RWPE1 (cell line): ENCODE measurements at regions not wholly inside any gene's neighbourhood (a gene's known extent, or its start where the extent isn't known, plus 50 kb on each side); places are given as distances from the start of the nearest gene placed in this dataset.
"Not testable (repeated sequence)": the region's sequence is repeated elsewhere in the genome, so short reads cannot be mapped to it uniquely, and the experiment has no call there.

ENCODE experiments used
- CTCF ChIA-PET: fragments of 350-600 bp; sonication (Branson Sonifier 250); formaldehyde crosslinking; extraction: SDS; loops from one replicate; lab custom pipeline; 2021; lab: Yijun Ruan, JAX
- POLR2A ChIA-PET: fragments of 400-600 bp; formaldehyde crosslinking; extraction: SDS; loops from one replicate; lab custom pipeline; 2020; ENCODE audit warnings: antibody characterized with exemption; ENCODE audit not compliant: low non-redundant PET; lab: Yijun Ruan, JAX
- DNase-seq: peaks from one replicate; pipeline ENCODE4 v3.0.0; 2012; ENCODE audit warnings: low spot score
- H3K27ac ChIP-seq: fragments of 450-650 bp; 2 replicates; pipeline ENCODE4 v1.5.1; 2017

GRCh38 chr1:243074224-243074623, 180.9 kb downstream of the CEP170 start:
- POLR2A ChIA-PET, CTCF ChIA-PET, DNase-seq, H3K27ac ChIP-seq: not testable (repeated sequence)

- DNase-seq, CTCF ChIA-PET, H3K27ac ChIP-seq, POLR2A ChIA-PET: not testable (repeated sequence)
Measured at GRCh38 chr1:243067056-243067455, 188.0 kb downstream of the CEP170 start.

GRCh38 chr1:243061965-243062364, 193.1 kb downstream of the CEP170 start:
- DNase-seq, H3K27ac ChIP-seq, POLR2A ChIA-PET, CTCF ChIA-PET: not testable (repeated sequence)

GRCh38 chr1:243055510-243055909, 199.6 kb downstream of the CEP170 start:
- CTCF ChIA-PET, DNase-seq, POLR2A ChIA-PET, H3K27ac ChIP-seq: not testable (repeated sequence)

GRCh38 chr1:243055091-243055490, 200.0 kb downstream of the CEP170 start:
- POLR2A ChIA-PET, DNase-seq: not testable (repeated sequence)

GRCh38 chr1:243054681-243055080, 200.4 kb downstream of the CEP170 start:
- DNase-seq, POLR2A ChIA-PET, CTCF ChIA-PET, H3K27ac ChIP-seq: not testable (repeated sequence)

More at GRCh38 chr1:243055091-243055490, 200.0 kb downstream of the CEP170 start:
- CTCF ChIA-PET, H3K27ac ChIP-seq: not testable (repeated sequence)

- POLR2A ChIA-PET, CTCF ChIA-PET, H3K27ac ChIP-seq, DNase-seq: not testable (repeated sequence)
Measured at GRCh38 chr1:243053048-243053447, 202.0 kb downstream of the CEP170 start.

- CTCF ChIA-PET, DNase-seq, H3K27ac ChIP-seq, POLR2A ChIA-PET: not testable (repeated sequence)
Measured at GRCh38 chr1:243050613-243051012, 204.5 kb downstream of the CEP170 start.

- DNase-seq, CTCF ChIA-PET, POLR2A ChIA-PET, H3K27ac ChIP-seq: not testable (repeated sequence)
Measured at GRCh38 chr1:243049716-243050115, 205.4 kb downstream of the CEP170 start.

GRCh38 chr1:243021365-243021764, 233.7 kb downstream of the CEP170 start:
- H3K27ac ChIP-seq, CTCF ChIA-PET, DNase-seq, POLR2A ChIA-PET: not testable (repeated sequence)

- POLR2A ChIA-PET, H3K27ac ChIP-seq, CTCF ChIA-PET, DNase-seq: not testable (repeated sequence)
Measured at GRCh38 chr1:243019030-243019635, 235.9 kb downstream of the CEP170 start.

GRCh38 chr1:243010719-243011118, 244.4 kb downstream of the CEP170 start:
- H3K27ac ChIP-seq, DNase-seq, POLR2A ChIA-PET: not testable (repeated sequence)
- CTCF ChIA-PET, result interaction anchor here (0.6 kb wide), 1 partner anchor 320 kb away, joined by 3 read pairs; no protein-coding TSS in a partner anchor

GRCh38 chr1:243001003-243001402, 254.1 kb downstream of the CEP170 start:
- DNase-seq, POLR2A ChIA-PET, H3K27ac ChIP-seq, CTCF ChIA-PET: not testable (repeated sequence)

- POLR2A ChIA-PET, H3K27ac ChIP-seq, CTCF ChIA-PET, DNase-seq: not testable (repeated sequence)
Measured at GRCh38 chr1:242992776-242993175, 262.3 kb downstream of the CEP170 start.

- DNase-seq, CTCF ChIA-PET, POLR2A ChIA-PET, H3K27ac ChIP-seq: not testable (repeated sequence)
Measured at GRCh38 chr1:242985096-242985495, 270.0 kb downstream of the CEP170 start.

- CTCF ChIA-PET, DNase-seq, POLR2A ChIA-PET, H3K27ac ChIP-seq: not testable (repeated sequence)
Measured at GRCh38 chr1:242973341-242973740, 281.7 kb downstream of the CEP170 start.
